ENCODE measurements at regions not wholly inside any gene's neighbourhood (a gene's known extent, or its start where the extent isn't known, plus 50 kb on each side); places are given as distances from the start of the nearest gene placed in this dataset.

- Histone ChIP-seq H3K36me3 (no peaks in the 10 kb centered on the region), H3K27ac (no peak overlapping the region), H3K4me1 (peaks cover 0 to 4% (median 0%) of the 10 kb centered on the region in 4 donors), H3K4me3 (no peak overlapping the region), H3K9me3 (no peaks in the 10 kb centered on the region), H3K27me3 (no peaks in the 10 kb centered on the region)
- TF ChIP-seq POLR2A (IDR thresholded peaks at IDR 0.05) = no peak
- TF ChIP-seq EP300 (IDR thresholded peaks at IDR 0.05) = no peak
- TF ChIP-seq, protein P1, sequence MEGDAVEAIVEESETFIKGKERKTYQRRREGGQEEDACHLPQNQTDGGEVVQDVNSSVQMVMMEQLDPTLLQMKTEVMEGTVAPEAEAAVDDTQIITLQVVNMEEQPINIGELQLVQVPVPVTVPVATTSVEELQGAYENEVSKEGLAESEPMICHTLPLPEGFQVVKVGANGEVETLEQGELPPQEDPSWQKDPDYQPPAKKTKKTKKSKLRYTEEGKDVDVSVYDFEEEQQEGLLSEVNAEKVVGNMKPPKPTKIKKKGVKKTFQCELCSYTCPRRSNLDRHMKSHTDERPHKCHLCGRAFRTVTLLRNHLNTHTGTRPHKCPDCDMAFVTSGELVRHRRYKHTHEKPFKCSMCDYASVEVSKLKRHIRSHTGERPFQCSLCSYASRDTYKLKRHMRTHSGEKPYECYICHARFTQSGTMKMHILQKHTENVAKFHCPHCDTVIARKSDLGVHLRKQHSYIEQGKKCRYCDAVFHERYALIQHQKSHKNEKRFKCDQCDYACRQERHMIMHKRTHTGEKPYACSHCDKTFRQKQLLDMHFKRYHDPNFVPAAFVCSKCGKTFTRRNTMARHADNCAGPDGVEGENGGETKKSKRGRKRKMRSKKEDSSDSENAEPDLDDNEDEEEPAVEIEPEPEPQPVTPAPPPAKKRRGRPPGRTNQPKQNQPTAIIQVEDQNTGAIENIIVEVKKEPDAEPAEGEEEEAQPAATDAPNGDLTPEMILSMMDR (IDR thresholded peaks at IDR 0.05) = no peak
- DNase-seq (ENCODE audit: low spot score in 2 of 2) = no peak
Observed at GRCh38 chr7:46489106-46489505, 568.0 kb upstream of the IGFBP3 start.

DNA sequence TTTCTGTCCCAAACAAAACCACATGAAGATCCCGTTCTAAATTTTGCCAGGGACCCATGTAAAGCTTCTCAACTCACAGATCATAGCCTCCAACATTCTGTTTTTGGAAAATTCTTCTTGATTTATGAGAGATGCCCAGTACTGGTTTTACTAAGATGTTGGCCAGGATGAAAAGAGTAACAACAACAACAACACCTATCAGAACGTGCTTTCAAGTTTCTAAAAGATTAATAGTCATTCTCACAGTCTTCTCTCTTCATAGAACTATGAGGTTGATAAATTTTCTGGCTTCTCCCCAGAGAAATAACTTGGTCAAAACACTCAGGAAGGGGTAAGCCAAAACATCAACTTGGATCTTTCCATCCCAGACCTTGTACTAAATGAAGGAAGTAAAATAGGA is 567.5 kb upstream of the IGFBP3 start:
- WGBS, 2 donors = 36 to 41% methylated on average over 2 of the region's 2 CpGs
- Histone ChIP-seq H3K27me3 (no peaks in the 10 kb centered on the region), H3K4me3 (no peak overlapping the region), H3K36me3 (no peaks in the 10 kb centered on the region), H3K27ac (no peak overlapping the region), H3K9me3 (no peaks in the 10 kb centered on the region), H3K4me1 (peaks cover 0 to 4% (median 0%) of the 10 kb centered on the region in 4 donors)
- DNase-seq (ENCODE audit: low spot score in 2 of 2) = no peak
- TF ChIP-seq EP300 (IDR thresholded peaks at IDR 0.05) (no peak), POLR2A (IDR thresholded peaks at IDR 0.05) (no peak)
- TF ChIP-seq, protein P1 (IDR thresholded peaks at IDR 0.05) = no peak

GRCh38 chr7:46486256-46487206 is 565.5 kb upstream of the IGFBP3 start:
- TF ChIP-seq EP300 (IDR thresholded peaks at IDR 0.05) (peak in 1 of 2 donors; percentile 39), POLR2A (IDR thresholded peaks at IDR 0.05) (no peak)
- TF ChIP-seq, protein P1 (IDR thresholded peaks at IDR 0.05) = no peak
- Histone ChIP-seq H3K4me3 (no peak overlapping the region), H3K27me3 (no peaks in the 10 kb centered on the region), H3K9me3 (no peaks in the 10 kb centered on the region), H3K36me3 (no peaks in the 10 kb centered on the region), H3K27ac (peak overlapping the region in 1 of 4 donors; percentile 12), H3K4me1 (peaks cover 0 to 4% (median 0%) of the 10 kb centered on the region in 4 donors)
- 50 to 62% methylated on average over 5 of the region's 5 CpGs for WGBS, 2 donors
- DNase-seq (ENCODE audit: low spot score in 2 of 2) = peak; percentile 16 to 54

GRCh38 chr7:46485481-46486065 is 564.5 kb upstream of the IGFBP3 start:
- 88 to 94% methylated on average over 3 of the region's 3 CpGs for WGBS, 2 donors
- no peaks in the 10 kb centered on the region for H3K27me3 ChIP-seq

More at GRCh38 chr7:46485481-46486065, 564.5 kb upstream of the IGFBP3 start:
- TF ChIP-seq EP300 (IDR thresholded peaks at IDR 0.05) = no peak
- no peak for TF ChIP-seq POLR2A (IDR thresholded peaks at IDR 0.05)
- TF ChIP-seq, protein P1 (IDR thresholded peaks at IDR 0.05) = no peak
- DNase-seq (ENCODE audit: low spot score in 2 of 2) = no peak
- no peak overlapping the region for H3K4me3 ChIP-seq
- H3K36me3 ChIP-seq = no peaks in the 10 kb centered on the region
- H3K4me1 ChIP-seq = peaks cover 0 to 4% (median 0%) of the 10 kb centered on the region in 4 donors
- no peak overlapping the region for H3K27ac ChIP-seq
- peaks cover 0 to 4% (median 0%) of the 10 kb centered on the region in 4 donors for H3K9me3 ChIP-seq
